Thymus (tissue), 11 donors: ENCODE measurements at regions not wholly inside any gene's neighbourhood (a gene's known extent, or its start where the extent isn't known, plus 50 kb on each side); places are given as distances from the start of the nearest gene placed in this dataset.

Experiments
- DNase-seq, 9 donors: peaks; one replicate each; pipeline ENCODE4 v3.0.0-alpha.2; 2013; ENCODE audit warnings: low spot score in 9 of 9, low read depth in 6 of 9, missing footprints in 1 of 9
- H3K27ac ChIP-seq, 2 donors: one replicate each; pipeline ENCODE4 v1.5.1; 2013; ENCODE audit warnings: control low read depth in 1 of 2, low read depth in 1 of 2, low read length in 1 of 2, mild to moderate bottlenecking in 1 of 2, moderate library complexity in 1 of 2
- H3K27me3 ChIP-seq, 2 donors: one replicate each; pipeline ENCODE4 v1.5.1; 2013; ENCODE audit warnings: low read length in 1 of 2; ENCODE audit not compliant: control insufficient read depth in 2 of 2, insufficient read depth in 1 of 2
- H3K36me3 ChIP-seq, 2 donors: one replicate each; pipeline ENCODE4 v1.5.1; 2013; ENCODE audit warnings: low read length in 1 of 2, mild to moderate bottlenecking in 1 of 2, moderate library complexity in 1 of 2; ENCODE audit not compliant: control insufficient read depth in 2 of 2, insufficient read depth in 2 of 2
- H3K4me1 ChIP-seq, 2 donors: one replicate each; pipeline ENCODE4 v1.5.1; 2013; ENCODE audit warnings: low read length in 2 of 2; ENCODE audit not compliant: control insufficient read depth in 2 of 2, insufficient read depth in 2 of 2
- H3K4me3 ChIP-seq, 2 donors: one replicate each; pipeline ENCODE4 v1.5.1; 2013; ENCODE audit warnings: low read length in 2 of 2, control low read depth in 1 of 2, mild to moderate bottlenecking in 1 of 2
- H3K9me3 ChIP-seq, 2 donors: one replicate each; pipeline ENCODE4 v1.5.1; 2013; ENCODE audit warnings: low read length in 1 of 2, mild to moderate bottlenecking in 1 of 2; ENCODE audit not compliant: control insufficient read depth in 2 of 2, insufficient read depth in 1 of 2
- WGBS: extraction: QIAGEN DNeasy Blood & Tissue Kit; methylation state at CpG from one replicate; pipeline ENCODE4 v1.1.7; 2013; 5-methylcytosine and 5-hydroxymethylcytosine counted together
- donor health status: healthy.

- Histone ChIP-seq H3K27me3 (no peaks in the 10 kb centered on the region), H3K4me1 (no peaks in the 10 kb centered on the region), H3K27ac (no peak overlapping the region), H3K9me3 (no peaks in the 10 kb centered on the region), H3K36me3 (no peaks in the 10 kb centered on the region), H3K4me3 (no peak overlapping the region)
- DNase-seq = no peak
- WGBS = 76% methylated on average over 2 of the region's 2 CpGs
Observed at GRCh38 chr5:58198330-58198729, 261.6 kb downstream of the PLK2 start.

DNA sequence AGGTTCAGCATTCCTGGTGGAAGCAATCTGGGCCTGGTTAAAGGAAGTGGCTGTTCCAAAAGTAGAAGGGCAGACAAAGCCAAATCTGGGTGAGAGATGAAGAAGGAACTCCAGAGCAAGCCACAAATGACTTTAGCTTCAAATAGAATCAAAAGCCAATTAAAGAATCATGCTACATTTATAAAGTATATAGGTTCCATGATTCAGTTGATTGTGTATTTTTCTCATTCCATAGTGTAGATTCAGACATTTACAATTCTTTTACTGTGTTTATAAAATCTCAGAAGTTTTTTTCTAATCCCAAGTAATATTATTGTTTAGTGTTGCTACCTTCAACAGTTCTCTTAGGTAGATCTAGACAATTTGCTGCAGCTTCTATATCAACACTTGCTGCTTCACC, 262.0 kb downstream of the PLK2 start:
- Histone ChIP-seq H3K27ac (no peak overlapping the region), H3K9me3 (no peaks in the 10 kb centered on the region), H3K36me3 (no peaks in the 10 kb centered on the region), H3K4me3 (no peak overlapping the region), H3K27me3 (no peaks in the 10 kb centered on the region), H3K4me1 (no peaks in the 10 kb centered on the region)
- DNase-seq = no peak

DNA sequence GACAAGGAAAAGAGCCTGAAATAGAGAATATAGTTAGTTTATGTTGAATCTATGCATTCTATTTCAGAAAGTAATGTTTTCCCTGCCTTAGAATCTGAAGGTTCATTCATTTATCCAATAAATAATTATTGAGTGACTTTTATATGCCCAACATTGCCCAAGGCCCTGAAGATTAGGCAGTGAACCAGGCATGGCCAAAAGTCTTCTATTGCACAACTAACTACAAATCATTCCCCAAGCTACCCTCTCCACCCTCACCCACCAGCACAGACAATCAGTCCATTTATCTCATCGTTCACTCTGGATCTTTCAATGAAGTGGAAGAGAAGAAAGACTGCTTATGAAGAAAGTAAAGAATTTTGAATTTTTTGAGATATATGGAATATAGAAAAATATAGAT, 268.4 kb downstream of the PLK2 start:
- H3K36me3 ChIP-seq = no peaks in the 10 kb centered on the region
- no peaks in the 10 kb centered on the region for H3K27me3 ChIP-seq
- H3K9me3 ChIP-seq = no peaks in the 10 kb centered on the region
- H3K4me1 ChIP-seq = no peaks in the 10 kb centered on the region
- no peak overlapping the region for H3K27ac ChIP-seq
- no peak for DNase-seq
- H3K4me3 ChIP-seq = no peak overlapping the region
- WGBS = 98% methylated on average over 1 of the region's 1 CpG

GRCh38 chr5:58188262-58188651, 271.6 kb downstream of the PLK2 start:
- Histone ChIP-seq H3K4me3 (no peak overlapping the region), H3K27ac (no peak overlapping the region), H3K9me3 (no peaks in the 10 kb centered on the region), H3K27me3 (no peaks in the 10 kb centered on the region), H3K36me3 (no peaks in the 10 kb centered on the region), H3K4me1 (no peaks in the 10 kb centered on the region)
- WGBS = 84% methylated on average over 4 of the region's 4 CpGs
- DNase-seq = no peak

GRCh38 chr5:58187432-58188261, 272.2 kb downstream of the PLK2 start:
- Histone ChIP-seq H3K9me3 (no peaks in the 10 kb centered on the region), H3K27ac (no peak overlapping the region), H3K36me3 (no peaks in the 10 kb centered on the region), H3K4me3 (no peak overlapping the region), H3K27me3 (no peaks in the 10 kb centered on the region), H3K4me1 (no peaks in the 10 kb centered on the region)
- no peak for DNase-seq
- WGBS = 98% methylated on average over 1 of the region's 1 CpG

DNA sequence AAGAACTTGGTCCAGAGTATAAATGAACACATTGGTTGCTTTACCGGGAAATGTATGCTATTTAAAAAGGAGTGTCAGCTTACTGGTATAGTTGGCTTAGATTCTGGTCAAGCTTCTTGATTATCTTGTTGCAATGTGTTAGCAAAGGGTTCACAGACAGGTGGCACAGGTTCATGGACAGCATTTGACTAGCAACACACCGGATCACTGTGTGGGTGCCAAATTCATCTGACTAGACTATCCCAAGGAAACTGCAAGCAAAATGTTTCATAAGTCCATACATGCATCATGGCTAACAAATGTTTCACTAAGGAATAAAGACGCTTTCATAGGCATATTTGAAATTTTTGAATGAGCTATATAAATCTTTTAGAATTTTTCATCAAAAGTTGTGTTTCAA, 274.1 kb downstream of the PLK2 start:
- no peak overlapping the region for H3K27ac ChIP-seq
- no peaks in the 10 kb centered on the region for H3K4me1 ChIP-seq
- no peaks in the 10 kb centered on the region for H3K36me3 ChIP-seq
- no peaks in the 10 kb centered on the region for H3K27me3 ChIP-seq
- no peaks in the 10 kb centered on the region for H3K9me3 ChIP-seq
- H3K4me3 ChIP-seq = no peak overlapping the region
- 78% methylated on average over 3 of the region's 3 CpGs for WGBS
- no peak for DNase-seq

GRCh38 chr5:58185397-58185796, 274.5 kb downstream of the PLK2 start:
- no peak for DNase-seq
- no peaks in the 10 kb centered on the region for H3K4me1 ChIP-seq
- no peak overlapping the region for H3K27ac ChIP-seq
- WGBS = 95% methylated on average over 2 of the region's 2 CpGs
- H3K36me3 ChIP-seq = no peaks in the 10 kb centered on the region
- H3K27me3 ChIP-seq = no peaks in the 10 kb centered on the region
- H3K9me3 ChIP-seq = no peaks in the 10 kb centered on the region
- H3K4me3 ChIP-seq = no peak overlapping the region

DNA sequence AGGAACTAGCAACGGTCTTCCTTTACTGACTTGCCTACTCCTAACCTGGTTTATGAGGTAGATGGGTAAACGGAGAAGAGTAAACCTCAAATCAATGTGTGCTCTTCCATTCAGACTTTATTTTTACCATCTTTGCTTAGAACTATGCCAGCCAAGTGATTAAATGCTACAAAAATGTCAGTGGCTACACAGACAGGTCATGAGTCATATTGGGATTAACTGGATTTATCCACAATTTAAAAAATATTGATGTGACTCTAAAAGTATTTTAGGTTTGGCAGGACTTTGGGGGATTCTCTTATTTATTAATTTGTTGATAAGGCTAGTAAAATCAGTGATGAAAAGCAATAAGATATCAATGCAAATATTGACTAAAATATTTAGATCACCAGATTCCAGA, 275.0 kb downstream of the PLK2 start:
- no peaks in the 10 kb centered on the region for H3K4me1 ChIP-seq
- no peak for DNase-seq
- no peaks in the 10 kb centered on the region for H3K36me3 ChIP-seq
- H3K27ac ChIP-seq = no peak overlapping the region
- no peaks in the 10 kb centered on the region for H3K27me3 ChIP-seq
- no peak overlapping the region for H3K4me3 ChIP-seq
- H3K9me3 ChIP-seq = no peaks in the 10 kb centered on the region
- 95% methylated on average over 2 of the region's 2 CpGs for WGBS

GRCh38 chr5:58183786-58184085, 276.1 kb downstream of the PLK2 start:
- no peaks in the 10 kb centered on the region for H3K4me1 ChIP-seq
- H3K27ac ChIP-seq = no peak overlapping the region
- no peaks in the 10 kb centered on the region for H3K36me3 ChIP-seq
- H3K27me3 ChIP-seq = no peaks in the 10 kb centered on the region
- DNase-seq = no peak
- WGBS = over 99% methylated on average over 2 of the region's 2 CpGs
- H3K4me3 ChIP-seq = no peak overlapping the region
- H3K9me3 ChIP-seq = no peaks in the 10 kb centered on the region
